ENCODE measurements at regions not wholly inside any gene's neighbourhood (a gene's known extent, or its start where the extent isn't known, plus 50 kb on each side); places are given as distances from the start of the nearest gene placed in this dataset.

- Histone ChIP-seq H4K20me1 (ENCODE audit: low read depth) (no peaks in the 10 kb centered on the region), H3K9ac (no peak overlapping the region), H3K4me2 (no peak overlapping the region), H3F3A (ENCODE audit: low read depth) (no peaks in the 10 kb centered on the region), H3K79me2 (ENCODE audit: low read depth) (no peaks in the 10 kb centered on the region), H3K36me3 (no peaks in the 10 kb centered on the region), H3K9me3 (ENCODE audit: low read depth) (no peaks in the 10 kb centered on the region), H2AFZ (replicated peaks) (no peak overlapping the region), H3K27ac (no peak overlapping the region), H3K27me3 (no peaks in the 10 kb centered on the region), H3K4me3 (no peak overlapping the region), H3K4me1 (no peaks in the 10 kb centered on the region)
- H3K36me3 Mint-ChIP-seq, result no peaks in the 10 kb centered on the region
- TF ChIP-seq EZH2phosphoT487 (IDR thresholded peaks at IDR 0.05) (no peak), EZH2 (IDR thresholded peaks at IDR 0.05) (no peak), CTCF (IDR thresholded peaks at IDR 0.05) (no peak)
- no peaks in the 10 kb centered on the region for H3K4me1 Mint-ChIP-seq
- no peaks in the 10 kb centered on the region for H3K9me3 Mint-ChIP-seq
- no peak for DNase-seq (ENCODE audit: low spot score)
- no peak overlapping the region for H3K27ac Mint-ChIP-seq
- H3K27me3 Mint-ChIP-seq (ENCODE audit: insufficient read depth, low read depth), result peaks cover 4% of the 10 kb centered on the region
- H3K4me3 Mint-ChIP-seq, result no peak overlapping the region
Measured at GRCh38 chr7:22577470-22578001, 77.5 kb upstream of the STEAP1B start.

GRCh38 chr7:22576612-22577469, 76.9 kb upstream of the STEAP1B start:
- Histone ChIP-seq H3K4me2 (no peak overlapping the region), H3K79me2 (ENCODE audit: low read depth) (no peaks in the 10 kb centered on the region), H3F3A (ENCODE audit: low read depth) (no peaks in the 10 kb centered on the region), H2AFZ (replicated peaks) (no peak overlapping the region), H3K36me3 (no peaks in the 10 kb centered on the region), H3K4me1 (no peaks in the 10 kb centered on the region), H4K20me1 (ENCODE audit: low read depth) (no peaks in the 10 kb centered on the region), H3K9ac (no peak overlapping the region), H3K9me3 (ENCODE audit: low read depth) (no peaks in the 10 kb centered on the region), H3K4me3 (no peak overlapping the region), H3K27me3 (no peaks in the 10 kb centered on the region), H3K27ac (no peak overlapping the region)
- Mint-ChIP-seq H3K27me3 (ENCODE audit: insufficient read depth, low read depth) (peaks cover 4% of the 10 kb centered on the region), H3K36me3 (no peaks in the 10 kb centered on the region), H3K4me1 (no peaks in the 10 kb centered on the region), H3K4me3 (no peak overlapping the region), H3K27ac (no peak overlapping the region), H3K9me3 (no peaks in the 10 kb centered on the region)
- TF ChIP-seq EZH2 (IDR thresholded peaks at IDR 0.05) (no peak), EZH2phosphoT487 (IDR thresholded peaks at IDR 0.05) (no peak), CTCF (IDR thresholded peaks at IDR 0.05) (no peak)
- no peak for DNase-seq (ENCODE audit: low spot score)

GRCh38 chr7:22574754-22575520, 74.9 kb upstream of the STEAP1B start:
- Mint-ChIP-seq H3K9me3 (no peaks in the 10 kb centered on the region), H3K27ac (no peak overlapping the region), H3K36me3 (no peaks in the 10 kb centered on the region), H3K4me1 (peaks cover 4% of the 10 kb centered on the region), H3K4me3 (no peak overlapping the region), H3K27me3 (ENCODE audit: insufficient read depth, low read depth) (peaks cover 4% of the 10 kb centered on the region)
- H3K4me1 ChIP-seq, result no peaks in the 10 kb centered on the region
- no peak overlapping the region for H3K4me2 ChIP-seq
- H3K27ac ChIP-seq, result no peak overlapping the region
- no peaks in the 10 kb centered on the region for H3K79me2 ChIP-seq (ENCODE audit: low read depth)
- H3K4me3 ChIP-seq, result no peak overlapping the region
- DNase-seq (ENCODE audit: low spot score), result no peak
- no peaks in the 10 kb centered on the region for H3K9me3 ChIP-seq (ENCODE audit: low read depth)
- H3F3A ChIP-seq (ENCODE audit: low read depth), result no peaks in the 10 kb centered on the region
- TF ChIP-seq EZH2 (IDR thresholded peaks at IDR 0.05) (no peak), EZH2phosphoT487 (IDR thresholded peaks at IDR 0.05) (no peak), CTCF (IDR thresholded peaks at IDR 0.05) (no peak)
- no peak overlapping the region for H3K9ac ChIP-seq
- no peaks in the 10 kb centered on the region for H4K20me1 ChIP-seq (ENCODE audit: low read depth)
- H3K27me3 ChIP-seq, result no peaks in the 10 kb centered on the region
- no peaks in the 10 kb centered on the region for H3K36me3 ChIP-seq
- H2AFZ ChIP-seq (replicated peaks), result no peak overlapping the region
